GM12892 (cell line): ENCODE measurements at regions not wholly inside any gene's neighbourhood (a gene's known extent, or its start where the extent isn't known, plus 50 kb on each side); places are given as distances from the start of the nearest gene placed in this dataset.

Source experiments
- POLR2A ChIP-seq: IDR thresholded peaks from 2 replicates; pipeline ENCODE4 v1.6.1; 2011; ENCODE audit warnings: low read depth, low read length, control low read depth
- POLR2AphosphoS5 ChIP-seq: IDR thresholded peaks from 2 replicates; pipeline ENCODE4 v1.6.1; 2011; ENCODE audit warnings: low read depth, low read length, control low read depth

DNA sequence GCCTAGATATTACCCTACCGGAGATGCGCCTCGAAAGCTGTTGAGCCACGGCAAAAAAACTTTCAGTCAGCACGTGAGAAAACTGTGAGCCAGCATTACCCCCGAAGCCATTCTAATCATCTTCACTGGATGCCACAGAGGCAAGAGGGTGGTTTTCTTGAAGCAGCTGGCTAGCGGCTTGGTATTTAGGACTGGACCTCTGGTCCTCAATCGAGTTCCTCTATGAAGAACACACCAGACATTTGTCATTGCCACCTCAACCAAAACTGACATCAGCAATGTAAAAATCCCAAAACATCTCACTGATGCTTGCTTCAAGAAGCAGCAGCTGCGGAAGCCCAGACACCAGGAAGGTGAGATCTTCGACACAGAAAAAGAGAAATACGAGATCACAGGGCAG is 52.8 kb upstream of the SLC66A3 start:
- TF ChIP-seq POLR2A (no peak), POLR2AphosphoS5 (no peak)
